ENCODE measurements at regions not wholly inside any gene's neighbourhood (a gene's known extent, or its start where the extent isn't known, plus 50 kb on each side); places are given as distances from the start of the nearest gene placed in this dataset.

- TF ChIP-seq POLR2A (IDR thresholded peaks at IDR 0.05; ENCODE audit: low read length) (no peak), GATA1 (IDR thresholded peaks at IDR 0.05; ENCODE audit: low read depth, low read length) (no peak)
These were observed 81.3 kb downstream of the FOXL3 start for GRCh38 chr7:371119-371778.
